ENCODE measurements at regions not wholly inside any gene's neighbourhood (a gene's known extent, or its start where the extent isn't known, plus 50 kb on each side); places are given as distances from the start of the nearest gene placed in this dataset.

- no peaks in the 10 kb centered on the region for H3K4me1 ChIP-seq
- no peaks in the 10 kb centered on the region for H3K27me3 ChIP-seq
- peaks cover 3 to 7% of the 10 kb centered on the region in 2 donors for H3K9me3 ChIP-seq
- no peak overlapping the region for H3K4me3 ChIP-seq
- no peak for DNase-seq (ENCODE audit: low spot score in 2 of 2)
- H3K27ac ChIP-seq = no peak overlapping the region
- no peaks in the 10 kb centered on the region for H3K36me3 ChIP-seq
- TF ChIP-seq, protein P1, sequence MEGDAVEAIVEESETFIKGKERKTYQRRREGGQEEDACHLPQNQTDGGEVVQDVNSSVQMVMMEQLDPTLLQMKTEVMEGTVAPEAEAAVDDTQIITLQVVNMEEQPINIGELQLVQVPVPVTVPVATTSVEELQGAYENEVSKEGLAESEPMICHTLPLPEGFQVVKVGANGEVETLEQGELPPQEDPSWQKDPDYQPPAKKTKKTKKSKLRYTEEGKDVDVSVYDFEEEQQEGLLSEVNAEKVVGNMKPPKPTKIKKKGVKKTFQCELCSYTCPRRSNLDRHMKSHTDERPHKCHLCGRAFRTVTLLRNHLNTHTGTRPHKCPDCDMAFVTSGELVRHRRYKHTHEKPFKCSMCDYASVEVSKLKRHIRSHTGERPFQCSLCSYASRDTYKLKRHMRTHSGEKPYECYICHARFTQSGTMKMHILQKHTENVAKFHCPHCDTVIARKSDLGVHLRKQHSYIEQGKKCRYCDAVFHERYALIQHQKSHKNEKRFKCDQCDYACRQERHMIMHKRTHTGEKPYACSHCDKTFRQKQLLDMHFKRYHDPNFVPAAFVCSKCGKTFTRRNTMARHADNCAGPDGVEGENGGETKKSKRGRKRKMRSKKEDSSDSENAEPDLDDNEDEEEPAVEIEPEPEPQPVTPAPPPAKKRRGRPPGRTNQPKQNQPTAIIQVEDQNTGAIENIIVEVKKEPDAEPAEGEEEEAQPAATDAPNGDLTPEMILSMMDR (IDR thresholded peaks at IDR 0.05) = no peak
- intact Hi-C loops (cut with DNase I) = no loop called here
Measured at GRCh38 chr12:60101715-60102114, 505.9 kb downstream of the SLC16A7 start.

DNA sequence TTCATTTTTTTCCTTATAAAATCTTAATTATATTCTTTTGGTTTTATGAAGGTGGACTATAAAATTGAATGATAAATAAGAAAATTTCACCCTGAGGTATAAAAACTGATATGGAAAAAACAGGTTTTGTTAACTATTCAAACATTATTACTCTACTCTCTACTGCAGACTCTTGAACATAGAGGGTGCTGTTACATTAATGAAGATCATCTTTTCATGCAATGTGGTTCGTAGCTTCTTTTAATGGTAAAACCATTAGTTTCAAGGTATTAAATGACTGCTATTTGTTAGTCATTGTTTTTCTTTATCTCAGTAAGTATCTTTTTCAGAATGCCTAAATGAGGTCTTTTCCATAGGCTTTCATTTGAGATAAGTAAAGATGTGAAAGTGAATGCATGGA lies 510.4 kb downstream of the SLC16A7 start:
- Histone ChIP-seq H3K27me3 (no peaks in the 10 kb centered on the region), H3K4me1 (no peaks in the 10 kb centered on the region), H3K36me3 (no peaks in the 10 kb centered on the region), H3K9me3 (no peaks in the 10 kb centered on the region), H3K4me3 (no peak overlapping the region), H3K27ac (no peak overlapping the region)
- intact Hi-C loops (cut with DNase I) = no loop called here
- TF ChIP-seq, protein P1 (IDR thresholded peaks at IDR 0.05) = peak in 1 of 3 experiments; percentile 21
- DNase-seq (ENCODE audit: low spot score in 2 of 2) = no peak

DNA sequence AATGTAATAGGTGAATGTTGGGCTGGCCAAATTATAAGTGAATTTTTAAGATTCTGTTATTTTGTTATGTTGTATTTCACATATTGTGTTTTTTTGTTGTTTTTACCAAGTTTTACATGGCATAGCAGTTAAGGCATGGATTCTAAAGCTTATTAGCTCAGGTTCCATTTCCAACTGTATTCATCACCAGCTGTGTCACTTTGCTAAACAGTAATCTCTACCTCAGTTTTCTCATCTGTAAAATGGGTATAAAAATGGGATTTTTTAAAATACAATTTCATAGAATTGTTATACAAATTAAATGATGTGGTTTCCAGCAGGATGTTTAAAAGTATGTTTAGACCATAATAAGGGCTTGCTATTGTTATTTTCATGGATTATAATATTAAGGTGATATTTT lies 512.2 kb downstream of the SLC16A7 start:
- H3K36me3 ChIP-seq = no peaks in the 10 kb centered on the region
- no peak for DNase-seq (ENCODE audit: low spot score in 2 of 2)
- no peak overlapping the region for H3K4me3 ChIP-seq
- intact Hi-C loops (cut with DNase I) = no loop called here
- no peaks in the 10 kb centered on the region for H3K4me1 ChIP-seq
- TF ChIP-seq, protein P1 (IDR thresholded peaks at IDR 0.05) = no peak
- H3K9me3 ChIP-seq = no peaks in the 10 kb centered on the region
- H3K27ac ChIP-seq = no peak overlapping the region
- H3K27me3 ChIP-seq = no peaks in the 10 kb centered on the region

- intact Hi-C loops (cut with DNase I) = no loop called here
- Histone ChIP-seq H3K4me1 (no peaks in the 10 kb centered on the region), H3K4me3 (no peak overlapping the region), H3K36me3 (no peaks in the 10 kb centered on the region), H3K27me3 (no peaks in the 10 kb centered on the region), H3K9me3 (no peaks in the 10 kb centered on the region), H3K27ac (no peak overlapping the region)
- no peak for DNase-seq (ENCODE audit: low spot score in 2 of 2)
- TF ChIP-seq, protein P1 (IDR thresholded peaks at IDR 0.05) = no peak
Measured at GRCh38 chr12:60112063-60112462, 516.2 kb downstream of the SLC16A7 start.

DNA sequence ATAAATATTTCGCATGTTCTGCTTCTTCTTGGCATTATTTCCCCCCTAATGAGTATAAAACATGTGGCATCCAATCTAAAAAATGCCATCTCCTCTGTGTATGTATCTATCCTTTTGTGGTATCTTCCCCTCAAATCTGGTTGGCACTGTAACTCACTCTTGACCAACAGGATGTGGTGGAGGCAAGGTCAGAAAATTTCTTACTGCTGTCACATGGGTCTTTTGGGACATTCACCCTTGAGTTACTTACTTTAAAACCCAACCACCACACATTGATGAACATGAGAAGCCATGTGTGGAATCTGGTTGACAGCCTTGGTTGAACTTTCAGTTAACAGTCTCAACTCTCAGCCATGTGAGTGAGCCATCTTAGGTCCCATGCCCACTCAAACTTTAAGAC lies 516.9 kb downstream of the SLC16A7 start:
- H3K27ac ChIP-seq = no peak overlapping the region
- DNase-seq (ENCODE audit: low spot score in 2 of 2) = no peak
- no peaks in the 10 kb centered on the region for H3K9me3 ChIP-seq
- no peaks in the 10 kb centered on the region for H3K4me1 ChIP-seq
- no peaks in the 10 kb centered on the region for H3K36me3 ChIP-seq
- H3K27me3 ChIP-seq = no peaks in the 10 kb centered on the region
- intact Hi-C loops (cut with DNase I) = no loop called here
- TF ChIP-seq, protein P1 (IDR thresholded peaks at IDR 0.05) = no peak
- no peak overlapping the region for H3K4me3 ChIP-seq

GRCh38 chr12:60114169-60114568 lies 518.3 kb downstream of the SLC16A7 start:
- H3K4me3 ChIP-seq = no peak overlapping the region
- no peak for DNase-seq (ENCODE audit: low spot score in 2 of 2)
- TF ChIP-seq, protein P1 (IDR thresholded peaks at IDR 0.05) = no peak
- no peaks in the 10 kb centered on the region for H3K4me1 ChIP-seq
- H3K9me3 ChIP-seq = no peaks in the 10 kb centered on the region
- H3K36me3 ChIP-seq = no peaks in the 10 kb centered on the region
- no peak overlapping the region for H3K27ac ChIP-seq
- intact Hi-C loops (cut with DNase I) = no loop called here
- no peaks in the 10 kb centered on the region for H3K27me3 ChIP-seq

Data from ascending aorta (tissue), 2 donors.